SKM-1 (cell line): ENCODE measurements at regions not wholly inside any gene's neighbourhood (a gene's known extent, or its start where the extent isn't known, plus 50 kb on each side); places are given as distances from the start of the nearest gene placed in this dataset.
"Not testable (repeated sequence)": the region's sequence is repeated elsewhere in the genome, so short reads cannot be mapped to it uniquely, and the experiment has no call there.

Experiments used
- DNase-seq: peaks from one replicate; lab custom pipeline; 2025; ENCODE audit not compliant: unreplicated experiment; lab: John Stamatoyannopoulos, UW

DNA sequence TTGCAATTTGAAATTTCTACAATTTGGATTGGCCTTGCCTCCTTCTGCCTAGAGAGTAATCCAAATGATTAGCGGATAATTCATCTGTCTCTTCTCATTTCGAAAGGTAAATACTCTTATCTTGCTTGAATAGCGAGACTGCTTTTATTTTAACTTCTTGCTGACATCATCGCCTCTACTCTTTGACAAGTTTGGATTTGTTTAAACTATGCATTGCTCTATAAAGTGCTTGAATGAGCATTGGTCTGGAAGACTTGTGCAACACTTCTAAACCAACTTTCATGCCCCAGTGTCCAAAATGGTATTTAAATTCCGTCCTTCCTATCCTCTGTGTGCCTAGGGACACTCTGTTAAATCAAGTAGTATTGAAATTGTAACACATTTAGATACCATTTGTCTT lies 384.1 kb upstream of the SLC35B3 start:
- DNase-seq = no peak

DNA sequence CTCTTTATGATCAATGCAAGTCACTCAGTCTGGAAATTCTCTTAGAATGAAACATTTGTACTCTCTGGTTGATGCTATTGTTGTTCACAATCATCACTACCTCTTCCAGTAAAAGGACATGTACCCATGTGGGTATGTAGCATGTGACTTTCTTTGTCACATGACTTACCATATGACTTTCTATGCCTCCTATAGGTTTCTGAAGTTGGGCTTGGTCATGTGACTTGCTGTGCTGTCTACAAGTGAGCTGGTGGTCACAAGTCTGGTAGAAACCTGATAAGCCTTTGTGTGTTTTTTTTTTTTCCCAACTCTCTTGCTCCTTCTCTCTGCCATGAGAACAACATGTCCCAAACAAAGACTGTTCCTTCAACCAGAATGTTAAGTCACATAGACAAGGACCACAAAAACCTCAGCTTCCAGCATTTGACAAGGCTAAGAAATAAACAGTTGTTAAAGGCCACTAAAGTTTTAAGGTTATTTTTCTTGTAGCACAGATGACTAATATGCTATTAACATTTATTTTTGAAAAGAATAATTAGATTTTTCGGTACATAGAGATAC lies 379.2 kb upstream of the SLC35B3 start:
- DNase-seq = no peak

DNA sequence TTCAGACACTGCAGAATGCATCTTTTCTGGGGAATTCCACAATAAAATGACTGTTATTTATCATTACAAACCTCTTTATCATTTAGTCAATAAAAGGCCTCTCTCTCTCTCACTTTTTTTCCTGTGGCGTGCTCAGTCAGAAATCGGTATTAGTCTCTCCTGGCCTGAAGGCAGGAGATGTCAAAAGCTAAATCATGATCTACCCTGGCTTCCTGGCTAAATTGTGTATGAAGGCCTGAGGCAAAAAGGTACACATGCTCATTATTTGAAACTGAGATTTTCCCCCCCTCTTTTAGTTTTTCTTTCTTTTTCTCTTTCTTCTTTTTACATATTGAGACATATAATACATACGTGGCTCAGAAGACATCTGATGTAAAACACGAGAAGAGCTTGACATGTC lies 375.0 kb upstream of the SLC35B3 start:
- DNase-seq = no peak

- no peak for DNase-seq
Observed at GRCh38 chr6:8809662-8810061, 374.3 kb upstream of the SLC35B3 start.

- DNase-seq = no peak
Observed at GRCh38 chr6:8803181-8803760, 367.9 kb upstream of the SLC35B3 start.

GRCh38 chr6:8802397-8802796 lies 367.1 kb upstream of the SLC35B3 start:
- not testable (repeated sequence) for DNase-seq

- no peak for DNase-seq
Observed at GRCh38 chr6:8794420-8794819, 359.1 kb upstream of the SLC35B3 start.

DNA sequence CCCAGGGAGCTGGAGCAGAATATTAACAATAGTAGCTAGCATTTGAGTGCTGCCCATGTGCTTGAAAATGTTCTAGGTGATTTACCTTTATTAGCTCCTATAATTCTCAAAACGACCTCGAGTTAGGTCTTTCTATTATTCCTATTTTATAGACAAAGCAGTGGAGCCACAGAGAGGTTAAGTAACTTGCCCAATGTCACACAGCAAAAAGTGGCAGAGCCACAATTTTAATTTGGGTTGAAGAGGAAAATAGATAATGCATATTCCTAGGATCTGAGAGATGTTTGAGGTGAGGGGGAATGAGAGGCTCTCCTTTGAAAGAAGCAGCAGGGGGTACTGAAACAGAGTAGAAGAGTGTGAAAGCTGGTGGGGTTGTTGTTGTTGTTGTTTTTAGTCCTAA lies 354.5 kb upstream of the SLC35B3 start:
- DNase-seq = no peak

GRCh38 chr6:8785223-8785622 lies 349.9 kb upstream of the SLC35B3 start:
- no peak for DNase-seq

- DNase-seq = no peak
Observed at GRCh38 chr6:8783191-8783590, 347.8 kb upstream of the SLC35B3 start.

- no peak for DNase-seq
Observed at GRCh38 chr6:8780653-8781052, 345.3 kb upstream of the SLC35B3 start.

DNA sequence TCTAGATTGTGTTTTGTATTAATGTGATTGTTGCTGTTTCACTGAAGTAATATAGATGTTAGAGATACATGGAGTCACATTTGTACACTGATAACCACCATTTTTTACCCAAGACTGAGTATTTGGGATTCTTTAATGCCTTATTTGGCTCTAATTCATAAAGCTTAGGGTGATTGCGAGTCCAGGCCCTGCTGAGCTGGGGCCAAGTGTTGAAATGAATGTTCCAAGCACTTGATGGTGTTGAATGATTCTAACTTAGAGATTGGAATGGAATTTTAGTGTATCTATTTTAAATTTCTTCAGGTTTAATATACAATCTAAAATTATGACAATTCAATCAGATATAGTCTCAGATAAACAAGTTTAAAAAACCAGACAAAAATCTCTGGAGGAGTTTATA lies 329.4 kb upstream of the SLC35B3 start:
- no peak for DNase-seq

GRCh38 chr6:8760951-8761350 lies 325.6 kb upstream of the SLC35B3 start:
- DNase-seq = no peak

DNA sequence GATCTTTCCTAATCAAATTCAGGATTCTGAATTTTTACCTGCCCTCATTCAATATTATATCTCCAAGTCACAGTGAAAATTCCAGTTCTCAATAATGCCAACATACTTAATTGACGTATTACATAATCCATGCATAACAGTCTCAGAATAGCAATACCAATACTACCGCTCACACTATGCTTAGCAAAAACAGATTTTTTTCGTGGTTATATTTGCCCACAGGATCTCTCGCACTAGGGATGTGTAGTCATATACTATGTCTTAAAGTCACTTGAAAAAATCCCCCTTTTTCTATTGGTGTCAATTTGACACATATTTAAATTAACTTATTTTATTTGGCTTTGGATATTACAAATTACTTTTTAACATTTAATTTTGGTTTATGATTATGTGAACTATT lies 323.1 kb upstream of the SLC35B3 start:
- DNase-seq = no peak

DNA sequence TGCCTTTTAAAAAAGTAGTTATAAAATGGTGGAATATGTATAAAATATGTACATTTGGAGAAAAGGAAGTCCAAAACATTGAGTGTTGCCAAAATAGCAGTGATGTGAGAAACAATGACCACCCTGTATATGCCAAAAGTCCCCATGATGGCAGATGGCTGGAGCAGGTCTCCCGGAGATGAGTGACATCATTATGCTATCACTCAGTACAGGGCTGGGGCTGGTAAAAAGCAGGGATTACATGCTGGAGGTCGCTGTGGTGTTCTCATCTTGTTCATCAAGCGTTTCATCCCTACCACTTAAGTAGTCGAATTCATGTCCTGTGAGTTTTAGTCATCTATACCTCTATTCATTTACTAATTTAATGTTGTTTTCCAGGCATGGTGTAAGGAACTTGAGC lies 315.3 kb upstream of the SLC35B3 start:
- no peak for DNase-seq

GRCh38 chr6:8749465-8749864 lies 314.1 kb upstream of the SLC35B3 start:
- no peak for DNase-seq

DNA sequence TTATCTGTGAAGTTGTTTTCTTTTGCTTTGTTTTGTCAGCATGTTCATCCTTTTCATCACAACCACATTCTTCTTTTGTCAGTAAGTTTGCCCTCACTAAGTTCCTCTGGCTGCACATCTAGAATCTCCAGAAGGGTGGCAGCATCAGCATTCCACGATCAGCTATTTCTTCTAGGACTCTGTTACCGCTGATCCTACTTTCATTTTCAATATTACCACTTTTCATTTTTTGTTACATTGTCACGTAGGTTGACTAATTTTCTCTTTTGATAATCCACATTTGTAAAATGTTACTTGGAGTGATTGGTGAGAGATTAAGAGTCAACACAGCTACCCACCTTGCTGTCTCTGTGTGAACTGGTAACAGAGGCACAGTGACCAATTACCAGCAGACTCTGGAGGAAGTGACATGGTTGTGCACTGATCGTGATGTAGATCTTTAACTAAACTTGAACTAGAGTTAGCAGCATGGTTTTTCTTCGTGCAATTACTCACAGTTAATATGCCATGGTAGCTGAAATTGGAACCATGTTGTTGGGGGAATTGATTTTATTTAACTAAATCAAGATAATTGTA lies 307.9 kb upstream of the SLC35B3 start:
- no peak for DNase-seq

DNA sequence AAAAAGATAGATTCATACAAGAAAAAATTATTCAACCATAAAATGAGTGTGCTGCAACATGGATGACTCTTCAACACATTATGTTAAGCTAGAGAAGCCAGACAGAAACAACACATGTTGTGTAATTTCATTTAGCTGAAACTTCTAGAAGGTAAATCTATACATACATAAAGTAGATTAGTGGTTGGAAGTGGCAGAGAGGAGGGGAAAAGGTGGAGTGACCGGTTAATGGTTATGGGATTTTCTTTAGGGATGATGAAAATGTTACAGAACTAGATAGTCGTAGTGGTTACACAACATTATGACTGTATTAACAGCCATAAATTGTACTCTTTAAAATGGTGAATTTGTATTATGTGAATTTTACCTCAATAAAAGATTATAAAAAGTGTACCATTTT lies 304.1 kb upstream of the SLC35B3 start:
- no peak for DNase-seq

- no peak for DNase-seq
Observed at GRCh38 chr6:8738951-8739350, 303.6 kb upstream of the SLC35B3 start.

GRCh38 chr6:8736156-8736895 lies 301.0 kb upstream of the SLC35B3 start:
- no peak for DNase-seq

DNA sequence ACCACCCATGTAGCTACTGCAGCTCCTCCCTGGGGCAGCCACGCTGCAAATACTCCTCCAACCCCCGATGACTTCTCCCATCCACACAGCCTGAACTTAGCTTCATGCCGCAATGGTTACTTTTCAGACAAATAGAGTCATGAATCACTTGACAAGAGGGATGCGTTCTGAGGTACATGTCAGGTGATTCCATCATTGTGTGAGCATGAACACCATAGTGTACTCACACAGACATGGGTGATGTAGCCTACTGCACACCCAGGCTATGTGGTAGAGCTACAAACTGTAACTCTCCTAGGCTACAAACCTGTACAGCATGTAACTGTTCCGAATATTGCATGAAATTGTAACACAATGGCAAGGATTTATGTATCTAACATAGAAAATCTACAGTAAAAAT lies 298.5 kb upstream of the SLC35B3 start:
- DNase-seq = no peak

- no peak for DNase-seq
Observed at GRCh38 chr6:8731874-8732273, 296.5 kb upstream of the SLC35B3 start.
